WTC11 (cell line): ENCODE measurements at regions not wholly inside any gene's neighbourhood (a gene's known extent, or its start where the extent isn't known, plus 50 kb on each side); places are given as distances from the start of the nearest gene placed in this dataset.

Source experiments
- ATAC-seq: fragments of 200-7000 bp; cut with Tn5 transposase; 2 replicates; pipeline ENCODE4 v1.10.0; 2021; ENCODE audit warnings: mild to moderate bottlenecking, moderate library complexity
- CTCF ChIA-PET: fragments of 300-600 bp; sonication (Branson Sonifier 250); formaldehyde crosslinking; loops from one replicate; lab custom pipeline; 2021; ENCODE audit warnings: antibody characterized with exemption; lab: Charles Lee
- POLR2A ChIA-PET: fragments of 350-600 bp; sonication (Branson Sonifier 250); formaldehyde crosslinking; loops from one replicate; lab custom pipeline; 2021; ENCODE audit warnings: antibody characterized with exemption; lab: Charles Lee
- DNase-seq: peaks from one replicate; pipeline ENCODE4 v3.0.0; 2021; ENCODE audit warnings: low spot score
- H3K27ac Mint-ChIP-seq: 2 replicates; pipeline ENCODE4 v1.8.0; 2021; ENCODE audit warnings: mixed read lengths
- H3K27me3 Mint-ChIP-seq: 2 replicates; pipeline ENCODE4 v1.8.0; 2021; ENCODE audit warnings: low read depth, mild to moderate bottlenecking, moderate library complexity, mixed read lengths
- H3K36me3 Mint-ChIP-seq: 2 replicates; pipeline ENCODE4 v1.8.0; 2021; ENCODE audit warnings: mixed read lengths
- H3K4me1 Mint-ChIP-seq: 2 replicates; pipeline ENCODE4 v1.8.0; 2022; ENCODE audit warnings: mixed read lengths
- H3K4me3 Mint-ChIP-seq: 2 replicates; pipeline ENCODE4 v1.8.0; 2021; ENCODE audit warnings: mild to moderate bottlenecking, moderate library complexity, mixed read lengths
- H3K9me3 Mint-ChIP-seq: 2 replicates; pipeline ENCODE4 v1.8.0; 2021; ENCODE audit warnings: mixed read lengths
- ELF4 ChIP-seq: sonication (generic); formaldehyde crosslinking; IDR thresholded peaks from 2 replicates; pipeline ENCODE4 v1.8.1; 2022; ENCODE audit warnings: low read depth, mild to moderate bottlenecking, moderate library complexity, missing genetic modification reagents
- EMX1 ChIP-seq: fragments of 250-450 bp; sonication (Bioruptor Pico); IDR thresholded peaks from 2 replicates; pipeline ENCODE4 v1.8.0; 2021; ENCODE audit warnings: mild to moderate bottlenecking
- ETV6 ChIP-seq: sonication (generic); formaldehyde crosslinking; IDR thresholded peaks from 2 replicates; pipeline ENCODE4 v1.8.1; 2022; ENCODE audit warnings: mild to moderate bottlenecking, missing genetic modification reagents
- IRF2 ChIP-seq: sonication (generic); formaldehyde crosslinking; IDR thresholded peaks from 2 replicates; pipeline ENCODE4 v1.8.0; 2022; ENCODE audit warnings: low read depth, missing genetic modification reagents, borderline replicate concordance
- JUN ChIP-seq: sonication (generic); formaldehyde crosslinking; IDR thresholded peaks from 2 replicates; pipeline ENCODE4 v1.8.0; 2023; ENCODE audit warnings: mild to moderate bottlenecking, missing genetic modification reagents
- MYBL2 ChIP-seq: sonication (generic); formaldehyde crosslinking; IDR thresholded peaks from 2 replicates; pipeline ENCODE4 v1.8.1; 2023; ENCODE audit warnings: mild to moderate bottlenecking, moderate library complexity, missing genetic modification reagents
- NFATC4 ChIP-seq: fragments of 250-450 bp; sonication (Bioruptor Pico); IDR thresholded peaks from 2 replicates; pipeline ENCODE4 v1.9.0; 2021; ENCODE audit warnings: mild to moderate bottlenecking
- NR3C1 ChIP-seq: sonication (generic); formaldehyde crosslinking; conservative IDR thresholded peaks from 2 replicates; pipeline ENCODE4 v1.8.1; 2023; ENCODE audit warnings: low read depth, mild to moderate bottlenecking, missing genetic modification reagents
- SP1 ChIP-seq: sonication (generic); formaldehyde crosslinking; conservative IDR thresholded peaks from 2 replicates; pipeline ENCODE4 v1.8.1; 2022; ENCODE audit warnings: missing genetic modification reagents
- ZNF423 ChIP-seq: fragments of 250-450 bp; sonication (Bioruptor Pico); IDR thresholded peaks from 2 replicates; pipeline ENCODE4 v2.1.2; 2022; ENCODE audit warnings: mild to moderate bottlenecking, moderate library complexity
- TF ChIP-seq, protein P1 (sequence below): sonication (generic); formaldehyde crosslinking; IDR thresholded peaks from 2 replicates; pipeline ENCODE4 v1.8.1; 2023; ENCODE audit warnings: mild to moderate bottlenecking, moderate library complexity, missing genetic modification reagents
- TF ChIP-seq, protein P2 (sequence below): sonication (generic); formaldehyde crosslinking; IDR thresholded peaks from 2 replicates; pipeline ENCODE4 v1.8.0; 2023; ENCODE audit warnings: missing genetic modification reagents, mild to moderate bottlenecking, borderline replicate concordance
- TF ChIP-seq, protein P3 (sequence below): sonication (generic); formaldehyde crosslinking; IDR thresholded peaks from 2 replicates; pipeline ENCODE4 v1.8.0; 2022; ENCODE audit warnings: missing genetic modification reagents
- TF ChIP-seq, protein P4 (sequence below): sonication (generic); formaldehyde crosslinking; conservative IDR thresholded peaks from 2 replicates; pipeline ENCODE4 v1.8.1; 2022; ENCODE audit warnings: mild to moderate bottlenecking, missing genetic modification reagents
- TF ChIP-seq, protein P5 (sequence below): sonication (generic); formaldehyde crosslinking; IDR thresholded peaks from 2 replicates; pipeline ENCODE4 v1.8.1; 2022; ENCODE audit warnings: low read depth, missing genetic modification reagents, borderline replicate concordance

DNA sequence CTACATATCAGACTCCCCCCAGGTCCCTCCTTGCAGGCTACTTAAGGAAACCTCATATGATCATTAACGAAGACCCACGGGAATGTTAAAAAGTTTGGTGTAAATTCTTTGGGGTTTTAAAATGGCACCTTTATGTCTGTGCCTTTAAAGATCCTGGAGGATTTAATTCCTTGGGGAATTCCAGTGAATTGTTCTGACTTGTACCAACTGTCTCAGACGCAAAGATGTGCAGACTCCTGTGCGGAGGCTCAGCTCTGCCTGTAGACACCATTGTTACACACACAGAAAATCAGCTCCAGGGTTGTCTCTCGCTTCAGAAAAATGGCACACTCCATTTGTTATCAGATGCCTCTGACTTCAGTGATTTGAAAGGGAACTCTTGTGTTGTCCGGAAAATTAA, 414.4 kb upstream of the CFAP20DC start (continued):
- TF ChIP-seq, protein P1, sequence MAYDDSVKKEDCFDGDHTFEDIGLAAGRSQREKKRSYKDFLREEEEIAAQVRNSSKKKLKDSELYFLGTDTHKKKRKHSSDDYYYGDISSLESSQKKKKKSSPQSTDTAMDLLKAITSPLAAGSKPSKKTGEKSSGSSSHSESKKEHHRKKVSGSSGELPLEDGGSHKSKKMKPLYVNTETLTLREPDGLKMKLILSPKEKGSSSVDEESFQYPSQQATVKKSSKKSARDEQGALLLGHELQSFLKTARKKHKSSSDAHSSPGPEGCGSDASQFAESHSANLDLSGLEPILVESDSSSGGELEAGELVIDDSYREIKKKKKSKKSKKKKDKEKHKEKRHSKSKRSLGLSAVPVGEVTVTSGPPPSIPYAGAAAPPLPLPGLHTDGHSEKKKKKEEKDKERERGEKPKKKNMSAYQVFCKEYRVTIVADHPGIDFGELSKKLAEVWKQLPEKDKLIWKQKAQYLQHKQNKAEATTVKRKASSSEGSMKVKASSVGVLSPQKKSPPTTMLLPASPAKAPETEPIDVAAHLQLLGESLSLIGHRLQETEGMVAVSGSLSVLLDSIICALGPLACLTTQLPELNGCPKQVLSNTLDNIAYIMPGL (CRISPR knock-in tag): no peak

DNA sequence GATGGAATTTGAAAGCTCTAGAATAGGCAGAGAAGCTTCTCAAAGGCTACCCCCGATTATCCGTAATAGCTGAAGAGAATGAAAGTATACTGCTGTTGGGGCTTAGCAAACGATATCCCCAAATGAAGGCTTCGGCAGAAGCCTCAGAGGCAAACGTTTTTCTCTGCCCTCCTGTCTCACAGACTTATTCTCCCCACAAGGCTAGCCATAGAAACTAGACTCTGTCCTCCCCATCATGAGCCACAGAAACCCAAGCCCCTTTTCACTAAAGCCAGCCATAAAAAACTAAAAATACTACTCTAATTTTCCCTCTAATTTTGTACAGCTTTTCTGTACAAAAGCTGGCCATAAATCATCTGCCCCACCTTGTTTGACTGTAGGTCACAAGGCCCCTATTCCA, 413.4 kb upstream of the CFAP20DC start:
- Mint-ChIP-seq H3K9me3 (peaks cover 9% of the 10 kb centered on the region), H3K4me3 (no peak overlapping the region), H3K36me3 (no peaks in the 10 kb centered on the region), H3K4me1 (no peaks in the 10 kb centered on the region), H3K27me3 (no peaks in the 10 kb centered on the region; the same call in none of the 2 replicates), H3K27ac (no peak overlapping the region)
- TF ChIP-seq ELF4 (CRISPR knock-in tag): no peak
- TF ChIP-seq IRF2 (CRISPR knock-in tag): no peak
- no peak for TF ChIP-seq JUN (CRISPR knock-in tag)
- no peak for TF ChIP-seq EMX1 (CRISPR knock-in tag)
- no peak for TF ChIP-seq ETV6 (CRISPR knock-in tag)
- TF ChIP-seq, protein P2, sequence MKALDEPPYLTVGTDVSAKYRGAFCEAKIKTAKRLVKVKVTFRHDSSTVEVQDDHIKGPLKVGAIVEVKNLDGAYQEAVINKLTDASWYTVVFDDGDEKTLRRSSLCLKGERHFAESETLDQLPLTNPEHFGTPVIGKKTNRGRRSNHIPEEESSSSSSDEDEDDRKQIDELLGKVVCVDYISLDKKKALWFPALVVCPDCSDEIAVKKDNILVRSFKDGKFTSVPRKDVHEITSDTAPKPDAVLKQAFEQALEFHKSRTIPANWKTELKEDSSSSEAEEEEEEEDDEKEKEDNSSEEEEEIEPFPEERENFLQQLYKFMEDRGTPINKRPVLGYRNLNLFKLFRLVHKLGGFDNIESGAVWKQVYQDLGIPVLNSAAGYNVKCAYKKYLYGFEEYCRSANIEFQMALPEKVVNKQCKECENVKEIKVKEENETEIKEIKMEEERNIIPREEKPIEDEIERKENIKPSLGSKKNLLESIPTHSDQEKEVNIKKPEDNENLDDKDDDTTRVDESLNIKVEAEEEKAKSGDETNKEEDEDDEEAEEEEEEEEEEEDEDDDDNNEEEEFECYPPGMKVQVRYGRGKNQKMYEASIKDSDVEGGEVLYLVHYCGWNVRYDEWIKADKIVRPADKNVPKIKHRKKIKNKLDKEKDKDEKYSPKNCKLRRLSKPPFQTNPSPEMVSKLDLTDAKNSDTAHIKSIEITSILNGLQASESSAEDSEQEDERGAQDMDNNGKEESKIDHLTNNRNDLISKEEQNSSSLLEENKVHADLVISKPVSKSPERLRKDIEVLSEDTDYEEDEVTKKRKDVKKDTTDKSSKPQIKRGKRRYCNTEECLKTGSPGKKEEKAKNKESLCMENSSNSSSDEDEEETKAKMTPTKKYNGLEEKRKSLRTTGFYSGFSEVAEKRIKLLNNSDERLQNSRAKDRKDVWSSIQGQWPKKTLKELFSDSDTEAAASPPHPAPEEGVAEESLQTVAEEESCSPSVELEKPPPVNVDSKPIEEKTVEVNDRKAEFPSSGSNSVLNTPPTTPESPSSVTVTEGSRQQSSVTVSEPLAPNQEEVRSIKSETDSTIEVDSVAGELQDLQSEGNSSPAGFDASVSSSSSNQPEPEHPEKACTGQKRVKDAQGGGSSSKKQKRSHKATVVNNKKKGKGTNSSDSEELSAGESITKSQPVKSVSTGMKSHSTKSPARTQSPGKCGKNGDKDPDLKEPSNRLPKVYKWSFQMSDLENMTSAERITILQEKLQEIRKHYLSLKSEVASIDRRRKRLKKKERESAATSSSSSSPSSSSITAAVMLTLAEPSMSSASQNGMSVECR (CRISPR knock-in tag): no peak
- TF ChIP-seq MYBL2 (CRISPR knock-in tag): no peak
- TF ChIP-seq ZNF423 (CRISPR knock-in tag): no peak
- TF ChIP-seq NFATC4: no peak
- TF ChIP-seq, protein P3, sequence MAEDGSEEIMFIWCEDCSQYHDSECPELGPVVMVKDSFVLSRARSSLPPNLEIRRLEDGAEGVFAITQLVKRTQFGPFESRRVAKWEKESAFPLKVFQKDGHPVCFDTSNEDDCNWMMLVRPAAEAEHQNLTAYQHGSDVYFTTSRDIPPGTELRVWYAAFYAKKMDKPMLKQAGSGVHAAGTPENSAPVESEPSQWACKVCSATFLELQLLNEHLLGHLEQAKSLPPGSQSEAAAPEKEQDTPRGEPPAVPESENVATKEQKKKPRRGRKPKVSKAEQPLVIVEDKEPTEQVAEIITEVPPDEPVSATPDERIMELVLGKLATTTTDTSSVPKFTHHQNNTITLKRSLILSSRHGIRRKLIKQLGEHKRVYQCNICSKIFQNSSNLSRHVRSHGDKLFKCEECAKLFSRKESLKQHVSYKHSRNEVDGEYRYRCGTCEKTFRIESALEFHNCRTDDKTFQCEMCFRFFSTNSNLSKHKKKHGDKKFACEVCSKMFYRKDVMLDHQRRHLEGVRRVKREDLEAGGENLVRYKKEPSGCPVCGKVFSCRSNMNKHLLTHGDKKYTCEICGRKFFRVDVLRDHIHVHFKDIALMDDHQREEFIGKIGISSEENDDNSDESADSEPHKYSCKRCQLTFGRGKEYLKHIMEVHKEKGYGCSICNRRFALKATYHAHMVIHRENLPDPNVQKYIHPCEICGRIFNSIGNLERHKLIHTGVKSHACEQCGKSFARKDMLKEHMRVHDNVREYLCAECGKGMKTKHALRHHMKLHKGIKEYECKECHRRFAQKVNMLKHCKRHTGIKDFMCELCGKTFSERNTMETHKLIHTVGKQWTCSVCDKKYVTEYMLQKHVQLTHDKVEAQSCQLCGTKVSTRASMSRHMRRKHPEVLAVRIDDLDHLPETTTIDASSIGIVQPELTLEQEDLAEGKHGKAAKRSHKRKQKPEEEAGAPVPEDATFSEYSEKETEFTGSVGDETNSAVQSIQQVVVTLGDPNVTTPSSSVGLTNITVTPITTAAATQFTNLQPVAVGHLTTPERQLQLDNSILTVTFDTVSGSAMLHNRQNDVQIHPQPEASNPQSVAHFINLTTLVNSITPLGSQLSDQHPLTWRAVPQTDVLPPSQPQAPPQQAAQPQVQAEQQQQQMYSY (CRISPR knock-in tag): no peak
- no peak for TF ChIP-seq NR3C1
- TF ChIP-seq SP1 (CRISPR knock-in tag): no peak
- TF ChIP-seq, protein P4, sequence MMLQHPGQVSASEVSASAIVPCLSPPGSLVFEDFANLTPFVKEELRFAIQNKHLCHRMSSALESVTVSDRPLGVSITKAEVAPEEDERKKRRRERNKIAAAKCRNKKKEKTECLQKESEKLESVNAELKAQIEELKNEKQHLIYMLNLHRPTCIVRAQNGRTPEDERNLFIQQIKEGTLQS (CRISPR knock-in tag): no peak
- TF ChIP-seq, protein P5, sequence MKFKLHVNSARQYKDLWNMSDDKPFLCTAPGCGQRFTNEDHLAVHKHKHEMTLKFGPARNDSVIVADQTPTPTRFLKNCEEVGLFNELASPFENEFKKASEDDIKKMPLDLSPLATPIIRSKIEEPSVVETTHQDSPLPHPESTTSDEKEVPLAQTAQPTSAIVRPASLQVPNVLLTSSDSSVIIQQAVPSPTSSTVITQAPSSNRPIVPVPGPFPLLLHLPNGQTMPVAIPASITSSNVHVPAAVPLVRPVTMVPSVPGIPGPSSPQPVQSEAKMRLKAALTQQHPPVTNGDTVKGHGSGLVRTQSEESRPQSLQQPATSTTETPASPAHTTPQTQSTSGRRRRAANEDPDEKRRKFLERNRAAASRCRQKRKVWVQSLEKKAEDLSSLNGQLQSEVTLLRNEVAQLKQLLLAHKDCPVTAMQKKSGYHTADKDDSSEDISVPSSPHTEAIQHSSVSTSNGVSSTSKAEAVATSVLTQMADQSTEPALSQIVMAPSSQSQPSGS (CRISPR knock-in tag): no peak
- ATAC-seq (no peak), DNase-seq (no peak)
- POLR2A ChIA-PET: no interaction called here
- CTCF ChIA-PET: no interaction called here
